WTC11 (cell line): ENCODE measurements at regions not wholly inside any gene's neighbourhood (a gene's known extent, or its start where the extent isn't known, plus 50 kb on each side); places are given as distances from the start of the nearest gene placed in this dataset.

Experiments used
- FOXK1 ChIP-seq: sonication (generic); formaldehyde crosslinking; IDR thresholded peaks from 2 replicates; pipeline ENCODE4 v1.8.0; 2022; ENCODE audit warnings: mild to moderate bottlenecking, moderate library complexity, missing genetic modification reagents
- JUN ChIP-seq: sonication (generic); formaldehyde crosslinking; IDR thresholded peaks from 2 replicates; pipeline ENCODE4 v1.8.0; 2023; ENCODE audit warnings: mild to moderate bottlenecking, missing genetic modification reagents
- NFYB ChIP-seq: sonication (generic); formaldehyde crosslinking; conservative IDR thresholded peaks from 2 replicates; pipeline ENCODE4 v1.8.0; 2022; ENCODE audit warnings: low read depth, missing genetic modification reagents
- NR2C2 ChIP-seq: sonication (generic); formaldehyde crosslinking; IDR thresholded peaks from 2 replicates; pipeline ENCODE4 v1.8.0; 2022; ENCODE audit warnings: mild to moderate bottlenecking, missing genetic modification reagents
- SP1 ChIP-seq: sonication (generic); formaldehyde crosslinking; conservative IDR thresholded peaks from 2 replicates; pipeline ENCODE4 v1.8.1; 2022; ENCODE audit warnings: missing genetic modification reagents
- TCF7 ChIP-seq: sonication (generic); formaldehyde crosslinking; IDR thresholded peaks from 2 replicates; pipeline ENCODE4 v1.8.0; 2022; ENCODE audit warnings: mild to moderate bottlenecking, low read depth, missing genetic modification reagents, moderate library complexity
- TEAD4 ChIP-seq: sonication (generic); formaldehyde crosslinking; IDR thresholded peaks from 2 replicates; pipeline ENCODE4 v1.8.0; 2022; ENCODE audit warnings: mild to moderate bottlenecking, missing genetic modification reagents
- TF ChIP-seq, protein P1 (sequence below): sonication (generic); formaldehyde crosslinking; IDR thresholded peaks from 2 replicates; pipeline ENCODE4 v1.8.1; 2023; ENCODE audit warnings: mild to moderate bottlenecking, missing genetic modification reagents, borderline replicate concordance
- TF ChIP-seq, protein P2 (sequence below): fragments of 200-600 bp; IDR thresholded peaks from 2 replicates; pipeline ENCODE4 v1.8.0; 2022; ENCODE audit warnings: antibody characterized with exemption
- TF ChIP-seq, protein P3 (sequence below): sonication (generic); formaldehyde crosslinking; IDR thresholded peaks from 2 replicates; pipeline ENCODE4 v1.8.0; 2022; ENCODE audit warnings: mild to moderate bottlenecking, missing genetic modification reagents
- TF ChIP-seq, protein P4 (sequence below): sonication (generic); formaldehyde crosslinking; IDR thresholded peaks from 2 replicates; pipeline ENCODE4 v1.8.1; 2022; ENCODE audit warnings: low read depth, missing genetic modification reagents, borderline replicate concordance
- TF ChIP-seq, protein P5 (sequence below): sonication (generic); formaldehyde crosslinking; IDR thresholded peaks from 2 replicates; pipeline ENCODE4 v1.8.1; 2022; ENCODE audit warnings: missing genetic modification reagents, borderline replicate concordance

DNA sequence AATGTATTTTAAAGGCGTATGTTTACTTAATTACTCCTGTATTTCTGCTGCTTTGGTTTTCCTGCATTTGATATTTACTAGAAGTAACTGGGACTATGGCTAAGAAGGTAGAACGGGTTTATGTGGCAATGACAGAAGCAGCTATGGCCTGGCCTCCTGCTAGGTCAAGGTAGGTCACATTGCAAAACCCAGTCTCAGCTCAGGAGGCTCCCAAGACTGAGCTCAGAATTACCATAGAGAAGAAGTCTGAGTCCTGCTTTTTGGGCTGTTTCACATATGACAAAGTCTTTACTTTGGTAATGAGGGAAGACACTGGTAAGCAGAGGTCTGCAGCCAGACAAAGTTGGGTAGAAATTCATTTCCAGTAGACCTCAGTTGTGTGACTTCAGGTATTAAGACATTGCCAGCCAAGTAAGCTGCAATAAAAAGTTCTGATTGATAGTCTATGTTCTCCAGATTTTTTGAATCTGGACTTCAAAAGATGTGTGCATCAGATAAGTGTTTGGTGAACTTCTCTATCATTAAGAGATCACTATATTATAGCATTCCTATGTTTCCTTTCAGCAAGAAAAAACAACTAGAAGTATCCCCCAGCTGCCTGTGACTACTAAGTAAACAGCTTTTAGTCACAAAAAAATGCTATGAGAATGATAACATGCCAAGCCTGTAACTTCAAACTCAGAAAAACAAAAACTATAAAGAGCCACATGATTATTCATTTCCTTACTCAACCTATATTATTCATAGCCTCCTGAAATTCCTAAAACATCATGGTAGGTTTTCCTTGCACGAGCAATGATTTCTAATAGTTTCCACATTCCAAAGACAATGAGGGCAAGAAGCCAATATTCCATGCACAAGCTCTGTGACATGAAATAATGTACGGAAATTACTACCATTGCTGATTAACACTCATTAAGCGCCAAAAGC is 312.3 kb downstream of the HAO1 start:
- TF ChIP-seq, protein P1, sequence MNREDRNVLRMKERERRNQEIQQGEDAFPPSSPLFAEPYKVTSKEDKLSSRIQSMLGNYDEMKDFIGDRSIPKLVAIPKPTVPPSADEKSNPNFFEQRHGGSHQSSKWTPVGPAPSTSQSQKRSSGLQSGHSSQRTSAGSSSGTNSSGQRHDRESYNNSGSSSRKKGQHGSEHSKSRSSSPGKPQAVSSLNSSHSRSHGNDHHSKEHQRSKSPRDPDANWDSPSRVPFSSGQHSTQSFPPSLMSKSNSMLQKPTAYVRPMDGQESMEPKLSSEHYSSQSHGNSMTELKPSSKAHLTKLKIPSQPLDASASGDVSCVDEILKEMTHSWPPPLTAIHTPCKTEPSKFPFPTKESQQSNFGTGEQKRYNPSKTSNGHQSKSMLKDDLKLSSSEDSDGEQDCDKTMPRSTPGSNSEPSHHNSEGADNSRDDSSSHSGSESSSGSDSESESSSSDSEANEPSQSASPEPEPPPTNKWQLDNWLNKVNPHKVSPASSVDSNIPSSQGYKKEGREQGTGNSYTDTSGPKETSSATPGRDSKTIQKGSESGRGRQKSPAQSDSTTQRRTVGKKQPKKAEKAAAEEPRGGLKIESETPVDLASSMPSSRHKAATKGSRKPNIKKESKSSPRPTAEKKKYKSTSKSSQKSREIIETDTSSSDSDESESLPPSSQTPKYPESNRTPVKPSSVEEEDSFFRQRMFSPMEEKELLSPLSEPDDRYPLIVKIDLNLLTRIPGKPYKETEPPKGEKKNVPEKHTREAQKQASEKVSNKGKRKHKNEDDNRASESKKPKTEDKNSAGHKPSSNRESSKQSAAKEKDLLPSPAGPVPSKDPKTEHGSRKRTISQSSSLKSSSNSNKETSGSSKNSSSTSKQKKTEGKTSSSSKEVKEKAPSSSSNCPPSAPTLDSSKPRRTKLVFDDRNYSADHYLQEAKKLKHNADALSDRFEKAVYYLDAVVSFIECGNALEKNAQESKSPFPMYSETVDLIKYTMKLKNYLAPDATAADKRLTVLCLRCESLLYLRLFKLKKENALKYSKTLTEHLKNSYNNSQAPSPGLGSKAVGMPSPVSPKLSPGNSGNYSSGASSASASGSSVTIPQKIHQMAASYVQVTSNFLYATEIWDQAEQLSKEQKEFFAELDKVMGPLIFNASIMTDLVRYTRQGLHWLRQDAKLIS (CRISPR knock-in tag), result no peak
- TF ChIP-seq, protein P2, sequence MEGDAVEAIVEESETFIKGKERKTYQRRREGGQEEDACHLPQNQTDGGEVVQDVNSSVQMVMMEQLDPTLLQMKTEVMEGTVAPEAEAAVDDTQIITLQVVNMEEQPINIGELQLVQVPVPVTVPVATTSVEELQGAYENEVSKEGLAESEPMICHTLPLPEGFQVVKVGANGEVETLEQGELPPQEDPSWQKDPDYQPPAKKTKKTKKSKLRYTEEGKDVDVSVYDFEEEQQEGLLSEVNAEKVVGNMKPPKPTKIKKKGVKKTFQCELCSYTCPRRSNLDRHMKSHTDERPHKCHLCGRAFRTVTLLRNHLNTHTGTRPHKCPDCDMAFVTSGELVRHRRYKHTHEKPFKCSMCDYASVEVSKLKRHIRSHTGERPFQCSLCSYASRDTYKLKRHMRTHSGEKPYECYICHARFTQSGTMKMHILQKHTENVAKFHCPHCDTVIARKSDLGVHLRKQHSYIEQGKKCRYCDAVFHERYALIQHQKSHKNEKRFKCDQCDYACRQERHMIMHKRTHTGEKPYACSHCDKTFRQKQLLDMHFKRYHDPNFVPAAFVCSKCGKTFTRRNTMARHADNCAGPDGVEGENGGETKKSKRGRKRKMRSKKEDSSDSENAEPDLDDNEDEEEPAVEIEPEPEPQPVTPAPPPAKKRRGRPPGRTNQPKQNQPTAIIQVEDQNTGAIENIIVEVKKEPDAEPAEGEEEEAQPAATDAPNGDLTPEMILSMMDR, result no peak
- TF ChIP-seq JUN (CRISPR knock-in tag) (no peak), SP1 (CRISPR knock-in tag) (no peak), NR2C2 (no peak), TEAD4 (CRISPR knock-in tag) (no peak), NFYB (no peak), TCF7 (CRISPR knock-in tag) (no peak), FOXK1 (CRISPR knock-in tag) (no peak)
- TF ChIP-seq, protein P3, sequence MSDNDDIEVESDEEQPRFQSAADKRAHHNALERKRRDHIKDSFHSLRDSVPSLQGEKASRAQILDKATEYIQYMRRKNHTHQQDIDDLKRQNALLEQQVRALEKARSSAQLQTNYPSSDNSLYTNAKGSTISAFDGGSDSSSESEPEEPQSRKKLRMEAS (CRISPR knock-in tag), result no peak
- TF ChIP-seq, protein P4, sequence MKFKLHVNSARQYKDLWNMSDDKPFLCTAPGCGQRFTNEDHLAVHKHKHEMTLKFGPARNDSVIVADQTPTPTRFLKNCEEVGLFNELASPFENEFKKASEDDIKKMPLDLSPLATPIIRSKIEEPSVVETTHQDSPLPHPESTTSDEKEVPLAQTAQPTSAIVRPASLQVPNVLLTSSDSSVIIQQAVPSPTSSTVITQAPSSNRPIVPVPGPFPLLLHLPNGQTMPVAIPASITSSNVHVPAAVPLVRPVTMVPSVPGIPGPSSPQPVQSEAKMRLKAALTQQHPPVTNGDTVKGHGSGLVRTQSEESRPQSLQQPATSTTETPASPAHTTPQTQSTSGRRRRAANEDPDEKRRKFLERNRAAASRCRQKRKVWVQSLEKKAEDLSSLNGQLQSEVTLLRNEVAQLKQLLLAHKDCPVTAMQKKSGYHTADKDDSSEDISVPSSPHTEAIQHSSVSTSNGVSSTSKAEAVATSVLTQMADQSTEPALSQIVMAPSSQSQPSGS (CRISPR knock-in tag), result no peak
- TF ChIP-seq, protein P5, sequence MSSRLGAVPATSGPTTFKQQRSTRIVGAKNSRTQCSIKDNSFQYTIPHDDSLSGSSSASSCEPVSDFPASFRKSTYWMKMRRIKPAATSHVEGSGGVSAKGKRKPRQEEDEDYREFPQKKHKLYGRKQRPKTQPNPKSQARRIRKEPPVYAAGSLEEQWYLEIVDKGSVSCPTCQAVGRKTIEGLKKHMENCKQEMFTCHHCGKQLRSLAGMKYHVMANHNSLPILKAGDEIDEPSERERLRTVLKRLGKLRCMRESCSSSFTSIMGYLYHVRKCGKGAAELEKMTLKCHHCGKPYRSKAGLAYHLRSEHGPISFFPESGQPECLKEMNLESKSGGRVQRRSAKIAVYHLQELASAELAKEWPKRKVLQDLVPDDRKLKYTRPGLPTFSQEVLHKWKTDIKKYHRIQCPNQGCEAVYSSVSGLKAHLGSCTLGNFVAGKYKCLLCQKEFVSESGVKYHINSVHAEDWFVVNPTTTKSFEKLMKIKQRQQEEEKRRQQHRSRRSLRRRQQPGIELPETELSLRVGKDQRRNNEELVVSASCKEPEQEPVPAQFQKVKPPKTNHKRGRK (CRISPR knock-in tag), result no peak
